SK-N-SH treated with all-trans-retinoic acid at 6 μM for 48 hours (cell line): ENCODE measurements at regions not wholly inside any gene's neighbourhood (a gene's known extent, or its start where the extent isn't known, plus 50 kb on each side); places are given as distances from the start of the nearest gene placed in this dataset.

ENCODE experiments used
- ATAC-seq: fragments of 200-7000 bp; cut with Tn5 transposase; 3 replicates; pipeline ENCODE4 v1.9.1; 2020; ENCODE audit warnings: mild to moderate bottlenecking, moderate library complexity
- ARNTL ChIP-seq: fragments of 450-650 bp; formaldehyde crosslinking; IDR thresholded peaks from 2 replicates; pipeline ENCODE4 v1.5.0; 2020; ENCODE audit warnings: low read depth, mild to moderate bottlenecking, moderate library complexity, borderline replicate concordance
- BACH2 ChIP-seq: fragments of 250-450 bp; sonication (Bioruptor Pico); IDR thresholded peaks from 2 replicates; pipeline ENCODE4 v1.9.0; 2021; ENCODE audit warnings: mild to moderate bottlenecking, borderline replicate concordance
- CSDC2 ChIP-seq: fragments of 250-450 bp; sonication (Bioruptor Pico); IDR thresholded peaks from 2 replicates; pipeline ENCODE4 v1.5.0; 2020; ENCODE audit warnings: mild to moderate bottlenecking, moderate library complexity
- ESRRG ChIP-seq: fragments of 250-450 bp; sonication (Bioruptor Pico); IDR thresholded peaks from 2 replicates; pipeline ENCODE4 v1.6.1; 2021; ENCODE audit warnings: mild to moderate bottlenecking
- GLIS3 ChIP-seq: fragments of 250-450 bp; sonication (Bioruptor Pico); IDR thresholded peaks from 2 replicates; pipeline ENCODE4 v1.5.0; 2020; ENCODE audit warnings: mild to moderate bottlenecking, moderate library complexity
- ISL1 ChIP-seq: fragments of 250-450 bp; sonication (Bioruptor Pico); IDR thresholded peaks from 2 replicates; pipeline ENCODE4 v2.1.2; 2022; ENCODE audit warnings: mild to moderate bottlenecking, moderate library complexity
- OSR1 ChIP-seq: fragments of 250-450 bp; sonication (Bioruptor Pico); IDR thresholded peaks from 2 replicates; pipeline ENCODE4 v1.8.0; 2022; ENCODE audit warnings: moderate library complexity, mild to moderate bottlenecking, inconsistent platforms
- PPARA ChIP-seq: fragments of 250-450 bp; sonication (Bioruptor Pico); IDR thresholded peaks from 2 replicates; pipeline ENCODE4 v1.5.0; 2020; ENCODE audit warnings: mild to moderate bottlenecking, borderline replicate concordance
- RARB ChIP-seq: fragments of 250-450 bp; sonication (Bioruptor Pico); IDR thresholded peaks from 2 replicates; pipeline ENCODE4 v1.8.0; 2021; ENCODE audit warnings: mild to moderate bottlenecking, moderate library complexity
- SNAI2 ChIP-seq: fragments of 250-450 bp; sonication (Bioruptor Pico); IDR thresholded peaks from 2 replicates; pipeline ENCODE4 v1.5.0; 2020; ENCODE audit warnings: mild to moderate bottlenecking, moderate library complexity
- TOX ChIP-seq: fragments of 250-450 bp; sonication (Bioruptor Pico); IDR thresholded peaks from 2 replicates; pipeline ENCODE4 v1.8.0; 2021; ENCODE audit warnings: mild to moderate bottlenecking, moderate library complexity, borderline replicate concordance
- ZFP3 ChIP-seq: fragments of 250-450 bp; sonication (Bioruptor Pico); IDR thresholded peaks from 2 replicates; pipeline ENCODE4 v1.5.0; 2020; ENCODE audit warnings: mild to moderate bottlenecking, moderate library complexity
- ZFP30 ChIP-seq: fragments of 450-650 bp; formaldehyde crosslinking; IDR thresholded peaks from 2 replicates; pipeline ENCODE4 v1.5.0; 2022; ENCODE audit warnings: mild to moderate bottlenecking, moderate library complexity
- ZNF565 ChIP-seq: fragments of 450-650 bp; formaldehyde crosslinking; conservative IDR thresholded peaks from 2 replicates; pipeline ENCODE4 v1.5.0; 2020; ENCODE audit warnings: low read depth, mild to moderate bottlenecking, moderate library complexity
- ZNF8 ChIP-seq: fragments of 450-650 bp; formaldehyde crosslinking; IDR thresholded peaks from 2 replicates; pipeline ENCODE4 v1.5.0; 2020; ENCODE audit warnings: mild to moderate bottlenecking, moderate library complexity
- TF ChIP-seq, protein P1 (sequence below): fragments of 250-450 bp; sonication (Bioruptor Pico); IDR thresholded peaks from 2 replicates; pipeline ENCODE4 v1.8.0; 2021; ENCODE audit warnings: low read depth, mild to moderate bottlenecking, moderate library complexity, borderline replicate concordance
- TF ChIP-seq, protein P2 (sequence below): fragments of 250-450 bp; sonication (Bioruptor Pico); IDR thresholded peaks from 2 replicates; pipeline ENCODE4 v1.5.1; 2020; ENCODE audit warnings: low read depth, mild to moderate bottlenecking, moderate library complexity
- TF ChIP-seq, protein P3 (sequence below): fragments of 250-450 bp; sonication (Bioruptor Pico); IDR thresholded peaks from 2 replicates; pipeline ENCODE4 v1.8.0; 2020; ENCODE audit warnings: mild to moderate bottlenecking, moderate library complexity, borderline replicate concordance
- TF ChIP-seq, protein P4 (sequence below): fragments of 250-450 bp; sonication (Bioruptor Pico); IDR thresholded peaks from 2 replicates; pipeline ENCODE4 v1.5.0; 2020; ENCODE audit warnings: mild to moderate bottlenecking, moderate library complexity
- TF ChIP-seq, protein P5 (sequence below): fragments of 250-450 bp; sonication (Bioruptor Pico); IDR thresholded peaks from 2 replicates; pipeline ENCODE4 v1.5.1; 2021; ENCODE audit warnings: mild to moderate bottlenecking, moderate library complexity

DNA sequence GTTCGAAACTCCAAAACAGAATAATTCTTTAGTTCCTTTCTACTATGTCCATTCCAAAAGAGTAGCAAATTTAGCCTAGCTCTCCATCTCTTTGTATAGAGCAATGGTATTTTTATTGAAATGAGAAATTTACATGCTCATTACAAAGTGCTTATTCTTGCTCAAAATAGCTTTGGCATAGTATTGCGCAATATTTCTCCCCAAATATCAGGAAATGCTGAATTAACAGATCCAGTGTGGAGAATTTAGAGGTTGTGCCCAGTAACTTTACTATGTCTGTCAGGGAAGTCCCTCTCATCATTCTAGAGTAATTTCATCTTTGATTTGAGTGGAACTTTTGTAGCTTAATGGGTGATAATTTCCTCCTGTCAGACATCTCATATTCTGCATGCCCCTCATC is 425.9 kb upstream of the PIK3C3 start (continued):
- TF ChIP-seq, protein P1, sequence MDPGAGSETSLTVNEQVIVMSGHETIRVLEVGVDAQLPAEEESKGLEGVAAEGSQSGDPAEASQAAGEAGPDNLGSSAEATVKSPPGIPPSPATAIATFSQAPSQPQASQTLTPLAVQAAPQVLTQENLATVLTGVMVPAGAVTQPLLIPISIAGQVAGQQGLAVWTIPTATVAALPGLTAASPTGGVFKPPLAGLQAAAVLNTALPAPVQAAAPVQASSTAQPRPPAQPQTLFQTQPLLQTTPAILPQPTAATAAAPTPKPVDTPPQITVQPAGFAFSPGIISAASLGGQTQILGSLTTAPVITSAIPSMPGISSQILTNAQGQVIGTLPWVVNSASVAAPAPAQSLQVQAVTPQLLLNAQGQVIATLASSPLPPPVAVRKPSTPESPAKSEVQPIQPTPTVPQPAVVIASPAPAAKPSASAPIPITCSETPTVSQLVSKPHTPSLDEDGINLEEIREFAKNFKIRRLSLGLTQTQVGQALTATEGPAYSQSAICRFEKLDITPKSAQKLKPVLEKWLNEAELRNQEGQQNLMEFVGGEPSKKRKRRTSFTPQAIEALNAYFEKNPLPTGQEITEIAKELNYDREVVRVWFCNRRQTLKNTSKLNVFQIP (CRISPR knock-in tag), result no peak

DNA sequence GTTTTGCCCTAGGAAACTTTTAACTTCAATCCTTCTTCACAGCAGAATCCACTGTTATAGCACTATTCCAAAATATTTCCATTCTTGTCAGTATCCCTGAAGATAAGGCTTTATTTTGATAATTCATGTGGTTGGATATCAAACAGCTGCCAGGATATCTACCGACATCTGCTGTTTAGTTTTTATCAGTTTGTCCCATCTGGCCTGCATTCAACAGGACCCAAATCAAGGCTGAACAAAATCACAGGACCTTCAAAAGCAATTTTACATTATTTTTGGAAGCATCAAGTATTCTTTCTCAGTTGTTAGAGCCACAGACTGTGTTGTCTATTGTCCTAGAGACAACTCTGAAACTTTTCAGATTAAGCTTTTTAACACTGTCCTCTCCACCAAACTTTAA is 429.0 kb upstream of the PIK3C3 start:
- ATAC-seq, result no peak
- no peak for TF ChIP-seq ARNTL

DNA sequence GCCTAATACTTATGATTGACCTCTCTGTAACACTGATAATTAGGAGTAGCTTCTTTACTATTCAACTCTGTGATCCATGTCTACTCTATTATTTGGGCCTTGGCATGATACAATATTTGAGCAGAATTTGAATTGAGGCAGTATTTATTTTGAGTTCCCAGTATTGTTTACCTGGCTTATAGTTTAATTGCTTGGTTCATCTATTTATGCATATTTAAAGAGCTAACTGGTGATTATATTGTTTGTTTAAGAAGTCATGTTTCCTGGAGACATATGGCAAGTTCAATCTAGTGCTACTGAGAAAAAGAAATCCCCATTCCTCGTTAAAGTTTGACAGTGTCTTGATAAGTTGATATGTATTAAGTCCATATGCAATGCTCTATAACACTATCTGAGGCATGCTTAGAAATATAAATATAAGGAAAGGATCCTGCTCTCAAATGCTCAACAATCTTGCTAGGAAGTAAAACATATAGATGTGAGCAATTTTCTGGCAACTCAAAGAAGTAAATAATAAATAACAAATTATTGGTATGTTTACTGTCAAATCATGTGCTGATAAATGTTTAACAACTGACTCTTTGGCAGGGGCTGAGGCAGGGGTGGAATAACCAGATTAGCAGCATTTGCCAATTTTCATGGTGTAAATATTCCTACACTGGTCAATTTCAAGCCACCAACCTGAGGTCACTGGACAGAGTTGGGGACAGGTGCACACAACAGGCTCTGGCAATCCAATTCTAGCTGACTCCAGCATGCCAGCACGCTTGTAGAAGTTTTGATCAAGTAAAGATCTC is 430.2 kb upstream of the PIK3C3 start:
- TF ChIP-seq SNAI2, result no peak

DNA sequence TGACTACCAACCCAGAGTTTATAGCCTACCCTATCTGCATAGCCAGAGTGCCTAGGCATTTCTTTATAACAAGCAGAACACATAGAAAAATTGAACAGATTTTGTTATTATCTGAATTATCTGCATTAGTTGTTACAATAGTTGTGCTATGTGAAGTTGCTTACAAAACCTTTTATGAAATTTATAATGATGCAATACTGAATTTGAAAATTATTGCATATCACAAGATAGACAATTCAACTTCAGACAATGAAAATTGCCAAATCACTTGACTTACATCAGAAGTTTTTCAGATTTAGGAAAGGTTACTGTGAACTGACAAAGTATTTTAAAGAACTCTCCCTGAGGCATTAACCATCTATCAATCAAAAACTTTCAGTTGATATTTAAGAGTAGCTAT is 437.9 kb upstream of the PIK3C3 start:
- TF ChIP-seq, protein P2, sequence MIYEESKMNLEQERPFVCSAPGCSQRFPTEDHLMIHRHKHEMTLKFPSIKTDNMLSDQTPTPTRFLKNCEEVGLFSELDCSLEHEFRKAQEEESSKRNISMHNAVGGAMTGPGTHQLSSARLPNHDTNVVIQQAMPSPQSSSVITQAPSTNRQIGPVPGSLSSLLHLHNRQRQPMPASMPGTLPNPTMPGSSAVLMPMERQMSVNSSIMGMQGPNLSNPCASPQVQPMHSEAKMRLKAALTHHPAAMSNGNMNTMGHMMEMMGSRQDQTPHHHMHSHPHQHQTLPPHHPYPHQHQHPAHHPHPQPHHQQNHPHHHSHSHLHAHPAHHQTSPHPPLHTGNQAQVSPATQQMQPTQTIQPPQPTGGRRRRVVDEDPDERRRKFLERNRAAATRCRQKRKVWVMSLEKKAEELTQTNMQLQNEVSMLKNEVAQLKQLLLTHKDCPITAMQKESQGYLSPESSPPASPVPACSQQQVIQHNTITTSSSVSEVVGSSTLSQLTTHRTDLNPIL, result no peak
- TF ChIP-seq ARNTL (no peak), ZFP30 (CRISPR knock-in tag) (no peak), BACH2 (CRISPR knock-in tag) (no peak), RARB (no peak), ISL1 (CRISPR knock-in tag) (no peak), ESRRG (no peak), PPARA (no peak), CSDC2 (CRISPR knock-in tag) (no peak), SNAI2 (no peak), GLIS3 (CRISPR knock-in tag) (no peak)
- TF ChIP-seq, protein P1 (CRISPR knock-in tag), result no peak
- TF ChIP-seq, protein P3, sequence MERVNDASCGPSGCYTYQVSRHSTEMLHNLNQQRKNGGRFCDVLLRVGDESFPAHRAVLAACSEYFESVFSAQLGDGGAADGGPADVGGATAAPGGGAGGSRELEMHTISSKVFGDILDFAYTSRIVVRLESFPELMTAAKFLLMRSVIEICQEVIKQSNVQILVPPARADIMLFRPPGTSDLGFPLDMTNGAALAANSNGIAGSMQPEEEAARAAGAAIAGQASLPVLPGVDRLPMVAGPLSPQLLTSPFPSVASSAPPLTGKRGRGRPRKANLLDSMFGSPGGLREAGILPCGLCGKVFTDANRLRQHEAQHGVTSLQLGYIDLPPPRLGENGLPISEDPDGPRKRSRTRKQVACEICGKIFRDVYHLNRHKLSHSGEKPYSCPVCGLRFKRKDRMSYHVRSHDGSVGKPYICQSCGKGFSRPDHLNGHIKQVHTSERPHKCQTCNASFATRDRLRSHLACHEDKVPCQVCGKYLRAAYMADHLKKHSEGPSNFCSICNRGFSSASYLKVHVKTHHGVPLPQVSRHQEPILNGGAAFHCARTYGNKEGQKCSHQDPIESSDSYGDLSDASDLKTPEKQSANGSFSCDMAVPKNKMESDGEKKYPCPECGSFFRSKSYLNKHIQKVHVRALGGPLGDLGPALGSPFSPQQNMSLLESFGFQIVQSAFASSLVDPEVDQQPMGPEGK, result no peak
- ATAC-seq, result no peak

More for the DNA sequence above, 430.2 kb upstream of the PIK3C3 start:
- no peak for ATAC-seq

DNA sequence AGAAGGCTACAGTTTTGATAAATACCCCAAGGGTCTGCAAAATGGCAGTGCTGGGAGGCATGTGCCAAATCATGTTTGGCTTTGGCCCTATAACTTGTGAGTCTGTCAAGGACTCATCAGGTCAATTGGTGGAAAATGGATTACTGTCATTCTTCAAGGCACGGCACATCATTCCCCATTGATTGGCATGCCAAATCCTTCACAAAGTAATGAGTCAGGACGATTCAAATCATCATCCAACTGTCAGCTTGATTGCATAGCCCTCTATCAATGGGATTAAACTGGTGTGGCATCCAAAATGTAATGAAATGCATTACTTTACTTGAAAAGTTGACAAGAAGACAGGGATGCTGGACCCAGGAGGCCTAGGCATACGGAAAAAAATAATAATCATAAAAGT is 441.6 kb upstream of the PIK3C3 start:
- ATAC-seq, result no peak
- no peak for TF ChIP-seq OSR1
- TF ChIP-seq SNAI2, result no peak
- TF ChIP-seq ESRRG, result no peak
- no peak for TF ChIP-seq ISL1 (CRISPR knock-in tag)
- TF ChIP-seq, protein P1 (CRISPR knock-in tag), result no peak
- no peak for TF ChIP-seq CSDC2 (CRISPR knock-in tag)
- no peak for TF ChIP-seq ZFP3 (CRISPR knock-in tag)
- no peak for TF ChIP-seq ZNF8 (CRISPR knock-in tag)
- no peak for TF ChIP-seq PPARA
- TF ChIP-seq ZNF565 (CRISPR knock-in tag), result no peak
- no peak for TF ChIP-seq ARNTL
- no peak for TF ChIP-seq TOX (CRISPR knock-in tag)
- TF ChIP-seq, protein P2, result no peak
- TF ChIP-seq, protein P4, sequence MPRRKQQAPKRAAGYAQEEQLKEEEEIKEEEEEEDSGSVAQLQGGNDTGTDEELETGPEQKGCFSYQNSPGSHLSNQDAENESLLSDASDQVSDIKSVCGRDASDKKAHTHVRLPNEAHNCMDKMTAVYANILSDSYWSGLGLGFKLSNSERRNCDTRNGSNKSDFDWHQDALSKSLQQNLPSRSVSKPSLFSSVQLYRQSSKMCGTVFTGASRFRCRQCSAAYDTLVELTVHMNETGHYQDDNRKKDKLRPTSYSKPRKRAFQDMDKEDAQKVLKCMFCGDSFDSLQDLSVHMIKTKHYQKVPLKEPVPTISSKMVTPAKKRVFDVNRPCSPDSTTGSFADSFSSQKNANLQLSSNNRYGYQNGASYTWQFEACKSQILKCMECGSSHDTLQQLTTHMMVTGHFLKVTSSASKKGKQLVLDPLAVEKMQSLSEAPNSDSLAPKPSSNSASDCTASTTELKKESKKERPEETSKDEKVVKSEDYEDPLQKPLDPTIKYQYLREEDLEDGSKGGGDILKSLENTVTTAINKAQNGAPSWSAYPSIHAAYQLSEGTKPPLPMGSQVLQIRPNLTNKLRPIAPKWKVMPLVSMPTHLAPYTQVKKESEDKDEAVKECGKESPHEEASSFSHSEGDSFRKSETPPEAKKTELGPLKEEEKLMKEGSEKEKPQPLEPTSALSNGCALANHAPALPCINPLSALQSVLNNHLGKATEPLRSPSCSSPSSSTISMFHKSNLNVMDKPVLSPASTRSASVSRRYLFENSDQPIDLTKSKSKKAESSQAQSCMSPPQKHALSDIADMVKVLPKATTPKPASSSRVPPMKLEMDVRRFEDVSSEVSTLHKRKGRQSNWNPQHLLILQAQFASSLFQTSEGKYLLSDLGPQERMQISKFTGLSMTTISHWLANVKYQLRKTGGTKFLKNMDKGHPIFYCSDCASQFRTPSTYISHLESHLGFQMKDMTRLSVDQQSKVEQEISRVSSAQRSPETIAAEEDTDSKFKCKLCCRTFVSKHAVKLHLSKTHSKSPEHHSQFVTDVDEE (CRISPR knock-in tag), result no peak
- TF ChIP-seq, protein P5, sequence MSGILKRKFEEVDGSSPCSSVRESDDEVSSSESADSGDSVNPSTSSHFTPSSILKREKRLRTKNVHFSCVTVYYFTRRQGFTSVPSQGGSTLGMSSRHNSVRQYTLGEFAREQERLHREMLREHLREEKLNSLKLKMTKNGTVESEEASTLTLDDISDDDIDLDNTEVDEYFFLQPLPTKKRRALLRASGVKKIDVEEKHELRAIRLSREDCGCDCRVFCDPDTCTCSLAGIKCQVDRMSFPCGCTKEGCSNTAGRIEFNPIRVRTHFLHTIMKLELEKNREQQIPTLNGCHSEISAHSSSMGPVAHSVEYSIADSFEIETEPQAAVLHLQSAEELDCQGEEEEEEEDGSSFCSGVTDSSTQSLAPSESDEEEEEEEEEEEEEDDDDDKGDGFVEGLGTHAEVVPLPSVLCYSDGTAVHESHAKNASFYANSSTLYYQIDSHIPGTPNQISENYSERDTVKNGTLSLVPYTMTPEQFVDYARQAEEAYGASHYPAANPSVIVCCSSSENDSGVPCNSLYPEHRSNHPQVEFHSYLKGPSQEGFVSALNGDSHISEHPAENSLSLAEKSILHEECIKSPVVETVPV (CRISPR knock-in tag), result no peak
